HG03439 (cell line): ENCODE measurements at regions not wholly inside any gene's neighbourhood (a gene's known extent, or its start where the extent isn't known, plus 50 kb on each side); places are given as distances from the start of the nearest gene placed in this dataset.
"Not testable (repeated sequence)": the region's sequence is repeated elsewhere in the genome, so short reads cannot be mapped to it uniquely, and the experiment has no call there.

Source experiments
- ATAC-seq: cut with Tn5 transposase; IDR thresholded peaks from one replicate; pipeline ENCODE4 v1.9.1; 2021; ENCODE audit warnings: mild to moderate bottlenecking, moderate library complexity; ENCODE audit not compliant: unreplicated experiment

DNA sequence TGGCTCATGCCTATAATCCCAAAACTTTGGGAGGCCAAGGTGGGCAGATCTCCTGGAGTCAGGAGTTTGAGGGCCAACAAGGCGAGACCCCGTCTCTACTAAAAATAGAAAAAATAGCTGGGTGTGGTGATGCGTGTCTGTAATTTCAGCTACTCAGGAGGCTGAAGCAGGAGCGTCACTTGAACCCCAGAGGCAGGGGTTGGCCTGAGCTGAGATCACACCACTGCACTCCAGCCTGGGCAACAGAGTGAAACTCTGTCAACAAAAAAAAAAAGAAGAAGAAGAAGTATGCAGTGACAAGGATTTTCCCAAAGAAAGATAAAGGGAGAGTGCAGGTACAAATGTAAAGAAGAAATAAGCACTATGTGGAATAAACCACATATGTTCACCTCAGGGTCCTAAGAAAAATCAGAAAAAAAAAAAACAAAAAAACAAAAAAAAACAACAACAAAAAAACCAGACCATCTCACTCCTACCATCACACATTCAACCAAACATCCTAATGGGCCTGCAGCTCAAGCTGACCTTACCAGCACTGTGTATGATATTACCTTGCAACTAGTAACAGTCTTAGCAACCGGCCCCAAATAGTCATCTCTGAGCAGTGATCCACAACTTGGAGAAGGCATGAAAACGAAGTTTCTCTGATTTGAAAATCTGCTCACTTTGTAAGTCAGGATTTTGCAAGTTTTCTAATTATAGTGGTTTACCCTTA lies 296.7 kb upstream of the PROK2 start:
- ATAC-seq = no peak

DNA sequence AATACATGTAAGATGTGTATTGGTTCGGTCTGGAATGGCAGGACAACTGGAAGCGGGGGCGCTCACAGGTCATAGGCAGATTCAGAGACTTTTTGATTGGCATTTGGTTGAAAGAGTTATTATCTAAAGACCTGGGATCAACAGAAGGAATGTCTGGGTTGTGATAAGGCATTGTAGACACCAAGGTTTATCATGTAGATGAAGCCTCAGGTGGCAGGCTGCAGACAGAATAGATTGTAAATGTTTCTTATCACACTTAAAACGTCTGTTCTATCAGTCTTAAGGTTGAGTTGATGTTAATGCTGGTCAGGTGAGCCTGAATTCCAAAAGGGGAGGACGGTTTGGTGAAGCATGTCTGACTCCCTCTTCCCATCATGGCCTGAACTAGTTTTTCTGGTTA lies 295.9 kb upstream of the PROK2 start:
- ATAC-seq = no peak

DNA sequence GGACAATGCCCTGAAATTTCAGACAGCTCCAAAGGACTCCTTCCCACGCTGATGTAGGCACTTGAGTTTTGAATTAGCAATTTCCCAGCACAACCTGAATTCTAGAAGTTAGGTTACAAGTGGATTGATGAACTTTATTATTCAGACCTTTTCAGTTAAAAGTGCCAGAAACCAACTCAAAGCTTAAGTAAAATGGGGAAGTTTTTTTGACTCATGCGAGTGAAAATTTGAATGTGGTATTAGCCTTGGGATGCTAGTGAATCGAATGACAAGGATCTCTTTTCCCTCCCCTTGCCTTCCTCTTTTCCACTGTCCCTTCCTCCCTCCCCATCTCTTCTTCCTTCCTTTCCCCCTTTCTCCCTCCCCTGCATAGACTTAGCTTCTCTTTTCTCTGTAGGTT lies 295.1 kb upstream of the PROK2 start:
- ATAC-seq = no peak

DNA sequence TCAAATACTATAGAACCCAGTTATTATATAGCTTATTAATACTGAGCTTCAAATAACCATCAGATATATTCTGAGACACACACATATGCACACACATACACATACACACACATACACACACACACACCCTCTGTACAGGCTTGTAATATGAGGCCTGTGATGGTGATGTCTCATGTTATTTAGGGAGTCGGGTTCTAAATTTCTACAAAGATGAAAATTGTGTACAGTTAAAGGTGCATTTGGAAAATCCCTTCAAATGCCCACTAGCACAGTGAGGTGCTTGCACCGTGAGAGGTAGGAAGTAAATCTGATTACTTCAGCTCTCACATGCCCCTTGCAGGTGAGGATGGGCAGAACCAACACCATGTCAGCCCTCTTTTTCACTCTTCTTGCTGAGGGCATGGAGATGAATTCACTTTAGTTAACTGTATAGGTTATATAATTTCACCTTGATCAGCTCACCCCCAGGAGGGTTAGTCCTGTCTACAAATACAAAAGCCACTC lies 294.5 kb upstream of the PROK2 start:
- ATAC-seq = no peak

DNA sequence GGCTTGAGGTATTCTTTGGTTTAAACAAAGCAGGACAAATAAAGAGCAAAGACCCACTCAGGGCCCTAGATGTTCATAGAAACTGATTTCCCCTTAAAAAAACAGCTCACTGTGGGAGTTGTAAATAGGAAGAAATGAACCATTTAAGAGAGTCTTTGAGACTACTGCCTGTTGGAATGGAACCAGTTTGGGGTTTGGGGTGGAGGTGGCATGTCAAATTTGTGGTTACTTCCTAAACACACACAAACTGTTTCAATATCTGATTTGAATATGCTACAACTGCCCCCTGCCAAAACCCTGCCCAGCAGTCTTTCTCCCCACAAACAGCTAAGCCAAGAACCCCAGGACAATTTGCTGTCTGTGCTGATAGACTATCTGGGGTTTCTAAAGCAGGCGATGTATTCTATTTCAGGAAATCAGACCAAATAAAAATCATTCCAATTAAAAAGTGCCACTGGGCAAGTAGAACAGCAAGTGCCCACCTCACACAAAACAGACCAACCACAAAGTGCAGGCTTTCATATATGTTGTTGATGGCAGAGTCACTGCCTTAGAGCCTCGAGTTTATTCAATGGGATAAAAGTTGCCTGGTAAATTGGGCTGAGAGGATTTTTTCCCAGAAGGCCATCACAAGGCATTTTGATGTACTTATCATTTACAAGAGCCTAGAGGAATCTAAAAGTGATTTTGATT lies 293.9 kb upstream of the PROK2 start:
- no peak for ATAC-seq

DNA sequence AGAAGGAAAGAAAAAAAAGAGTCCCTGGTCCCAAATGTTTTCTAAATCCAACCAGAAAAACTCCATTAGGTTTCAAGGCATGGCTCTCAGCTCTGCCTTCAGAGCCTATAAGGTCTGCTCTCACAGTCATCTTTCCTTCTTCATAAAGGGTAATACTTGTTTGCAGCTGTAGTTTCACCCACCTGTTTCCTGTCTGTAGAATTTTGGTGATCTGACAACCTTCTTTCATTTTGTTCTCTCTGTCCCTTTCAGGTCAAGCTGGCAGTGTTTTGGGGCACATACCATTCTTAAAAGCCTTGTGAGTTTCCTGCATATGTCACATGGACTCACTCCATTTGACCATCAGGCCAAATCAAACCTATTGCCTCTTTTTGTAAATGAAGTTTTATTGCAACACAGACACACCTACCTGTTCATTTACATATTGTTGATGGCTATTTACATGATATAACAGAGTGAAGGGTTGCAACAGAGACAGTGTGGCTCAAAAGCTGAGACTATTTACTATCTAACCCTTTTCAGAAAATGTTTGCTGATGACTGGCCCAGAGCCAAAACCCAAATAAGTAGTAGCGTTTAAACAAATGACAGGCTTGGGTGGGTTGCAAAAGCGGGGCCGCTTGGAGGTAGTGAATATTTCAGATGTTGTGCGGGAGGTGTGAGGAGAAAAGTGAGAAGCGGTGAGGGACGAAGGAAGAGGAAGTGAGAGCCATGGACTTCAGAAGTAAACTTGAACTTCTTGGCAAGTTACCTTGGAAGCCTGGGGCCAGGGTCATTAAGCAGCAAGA lies 292.7 kb upstream of the PROK2 start:
- ATAC-seq = peak; percentile 47

DNA sequence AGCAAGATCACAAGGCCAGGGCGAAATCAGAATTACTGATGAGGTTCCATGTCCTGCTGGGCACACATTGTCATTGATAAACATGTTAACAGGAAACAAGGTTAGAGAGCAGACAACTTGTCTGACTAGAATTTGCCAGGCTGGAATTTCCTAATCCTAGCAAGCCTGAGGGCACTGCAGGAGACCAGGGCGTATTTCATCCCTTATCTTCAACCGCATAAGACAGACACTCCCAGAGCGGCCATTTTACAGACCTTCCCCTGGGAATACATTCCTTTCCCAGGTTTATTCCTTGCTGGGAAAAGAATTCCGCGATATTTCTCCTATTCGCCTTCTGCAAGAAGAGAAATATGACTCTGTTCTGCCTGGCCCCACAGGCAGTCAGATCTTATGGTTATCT lies 290.9 kb upstream of the PROK2 start:
- not testable (repeated sequence) for ATAC-seq

DNA sequence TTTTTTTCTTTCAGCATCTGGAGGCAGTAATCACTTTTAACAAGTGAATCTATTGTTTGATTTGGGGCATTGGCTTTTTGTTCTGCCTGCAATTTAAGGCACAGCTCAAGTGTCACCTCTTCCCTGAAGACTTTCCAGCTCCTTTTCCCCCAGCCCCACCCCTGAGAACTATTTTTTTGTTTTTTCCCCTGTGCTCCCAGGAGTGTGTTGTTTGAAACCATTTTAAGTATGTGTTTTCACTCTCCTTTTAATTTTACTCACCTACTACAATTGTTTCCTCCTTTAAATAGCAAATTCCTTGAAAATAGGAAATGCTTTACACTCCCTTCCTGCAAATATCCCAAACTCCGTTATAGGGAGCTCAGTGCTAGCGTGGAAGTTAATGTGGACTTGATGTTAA lies 286.7 kb upstream of the PROK2 start:
- ATAC-seq = no peak

DNA sequence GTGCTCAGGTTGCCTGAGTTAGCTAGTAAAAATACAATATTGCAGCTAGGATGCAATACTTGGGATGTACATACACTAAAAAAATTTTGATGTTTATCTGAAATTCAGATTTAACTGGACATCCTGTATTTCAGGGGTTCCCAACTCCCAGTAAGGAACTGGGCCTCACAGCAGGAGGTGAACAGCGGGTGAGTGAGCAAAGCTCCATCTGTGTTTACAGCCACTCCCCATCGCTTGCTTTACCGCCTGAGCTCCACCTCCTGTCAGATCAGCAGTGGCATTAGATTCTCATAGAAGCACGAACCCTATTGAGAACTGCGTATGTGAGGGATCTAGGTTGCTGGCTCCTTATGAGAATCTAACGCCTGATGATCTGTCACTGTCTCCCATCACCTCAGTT lies 285.1 kb upstream of the PROK2 start:
- ATAC-seq = no peak

DNA sequence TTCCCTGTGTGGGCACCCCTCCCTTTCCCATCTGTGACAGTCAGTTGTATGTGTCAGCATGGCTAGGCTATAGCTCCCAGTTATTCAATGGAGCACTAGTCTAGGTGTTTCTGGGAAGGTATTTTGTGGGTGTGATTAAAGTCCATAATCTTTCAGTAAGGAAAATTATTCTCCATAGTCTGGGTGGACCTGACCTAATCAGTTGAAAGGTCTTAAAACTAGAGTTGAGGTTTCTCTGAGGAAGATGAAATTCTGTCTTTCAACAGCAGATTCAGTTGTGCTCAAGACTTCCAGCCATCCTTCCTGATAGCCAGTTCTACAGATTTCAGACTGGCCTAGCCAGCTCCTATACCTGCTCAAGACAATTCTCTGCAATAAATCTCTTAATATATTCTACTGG lies 284.6 kb upstream of the PROK2 start:
- no peak for ATAC-seq

DNA sequence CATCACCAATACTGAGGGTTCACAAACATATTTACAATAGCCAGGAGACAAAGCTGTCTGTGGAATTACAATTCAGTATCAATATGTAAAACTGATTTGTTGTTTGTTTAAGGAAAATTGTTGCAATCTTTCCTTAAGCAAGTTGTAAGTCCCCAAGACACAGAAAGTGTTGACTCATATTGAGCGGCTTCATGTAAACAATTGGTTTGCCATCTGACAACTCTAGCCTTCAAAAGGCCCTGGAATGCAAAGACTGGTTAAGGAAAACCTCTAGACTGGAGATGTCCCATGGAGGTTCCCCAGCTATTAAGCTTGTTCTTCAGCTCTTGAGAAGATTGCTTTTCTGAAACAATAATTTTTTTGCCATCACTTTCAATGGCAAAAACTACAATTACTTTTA lies 283.7 kb upstream of the PROK2 start:
- ATAC-seq = no peak

DNA sequence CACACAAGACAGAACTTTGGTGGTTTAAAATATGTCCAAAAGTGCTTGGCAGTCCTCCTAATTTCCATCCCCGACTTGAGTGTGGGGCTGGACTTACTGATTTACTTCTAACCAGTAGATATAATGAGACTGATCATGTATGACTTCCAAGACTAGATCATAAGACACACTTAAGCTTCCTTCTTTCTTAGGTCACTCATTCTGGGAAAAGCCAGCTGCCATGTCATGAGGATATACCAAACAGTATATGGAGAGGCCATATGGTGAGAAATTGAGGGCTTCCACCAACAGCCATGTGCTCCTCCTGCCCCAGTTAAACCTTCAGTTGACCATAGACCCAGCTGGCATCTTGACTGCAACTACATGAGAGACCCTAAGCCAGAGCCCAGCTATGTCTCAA lies 282.8 kb upstream of the PROK2 start:
- ATAC-seq = no peak

DNA sequence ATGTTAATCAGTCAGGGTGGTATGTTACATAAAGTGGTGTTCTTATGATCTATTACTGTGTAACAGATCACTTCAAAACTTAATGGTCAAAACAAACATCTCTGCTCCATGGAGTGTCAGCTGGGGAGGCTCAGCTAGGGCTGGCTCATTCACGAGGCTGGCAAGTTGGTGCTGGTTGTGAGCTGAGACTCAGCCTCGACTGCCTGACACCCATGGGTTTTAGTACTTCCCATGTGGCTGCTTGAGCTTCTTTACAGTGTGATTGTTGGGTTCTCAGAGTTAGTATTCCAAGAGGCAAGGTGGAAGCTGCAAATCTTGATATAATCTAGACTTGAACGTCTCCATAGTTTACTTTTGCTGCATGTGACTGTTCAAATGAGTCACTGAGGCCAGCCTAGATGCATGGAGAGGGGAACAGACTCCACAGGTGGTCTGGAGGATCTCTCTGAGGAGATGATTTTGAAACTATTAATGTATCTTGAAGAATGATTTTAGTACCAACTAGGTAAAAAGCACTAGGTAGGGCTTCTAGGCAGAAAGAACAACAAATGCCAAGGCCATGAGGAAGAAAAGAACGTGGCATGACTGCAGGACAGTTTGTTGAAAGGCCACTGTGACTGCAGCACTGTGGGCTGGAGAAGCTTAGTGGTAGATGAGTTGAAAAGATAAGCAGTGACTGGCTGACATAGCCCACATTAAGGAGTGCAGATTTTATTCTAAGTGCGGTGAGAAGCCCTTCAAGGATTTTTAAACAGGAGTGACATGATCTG lies 281.1 kb upstream of the PROK2 start:
- ATAC-seq = no peak

DNA sequence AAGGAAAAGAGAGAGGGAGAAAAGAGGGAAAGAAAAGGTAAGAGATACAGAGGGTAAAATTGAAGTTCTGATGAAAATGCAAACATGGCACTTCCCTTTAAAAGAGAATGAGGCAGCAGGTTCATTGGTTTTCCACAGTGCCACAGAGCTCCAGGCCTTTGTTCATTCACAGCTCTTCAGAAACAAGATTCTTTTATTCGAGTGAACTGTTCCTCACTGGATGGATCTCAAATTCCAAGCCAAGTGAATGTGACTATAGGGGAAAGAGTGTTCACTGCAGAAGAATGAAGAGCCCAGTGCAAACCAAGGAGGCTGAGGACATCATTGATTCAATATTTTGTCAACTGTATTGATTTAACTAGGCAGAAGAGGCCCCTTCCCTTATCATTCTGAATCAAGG lies 280.3 kb upstream of the PROK2 start:
- no peak for ATAC-seq

DNA sequence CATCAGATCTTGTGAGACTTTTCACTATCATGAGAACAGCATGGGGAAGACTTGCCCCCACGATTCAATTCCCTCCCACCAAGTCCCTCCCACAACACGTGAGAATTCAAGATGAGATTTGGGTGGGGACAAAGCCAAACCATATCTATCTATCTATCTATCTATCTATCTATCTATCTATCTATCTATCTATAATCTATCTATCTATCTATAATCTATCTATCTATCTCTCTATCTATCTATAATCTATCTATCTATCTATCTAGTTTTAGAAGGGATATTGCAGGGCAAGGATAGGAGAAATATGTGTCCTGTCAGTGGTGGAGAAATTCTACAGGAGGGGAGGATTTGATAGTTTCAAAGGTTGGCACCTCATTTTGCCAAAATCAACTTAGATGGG lies 279.8 kb upstream of the PROK2 start:
- ATAC-seq = not testable (repeated sequence)

DNA sequence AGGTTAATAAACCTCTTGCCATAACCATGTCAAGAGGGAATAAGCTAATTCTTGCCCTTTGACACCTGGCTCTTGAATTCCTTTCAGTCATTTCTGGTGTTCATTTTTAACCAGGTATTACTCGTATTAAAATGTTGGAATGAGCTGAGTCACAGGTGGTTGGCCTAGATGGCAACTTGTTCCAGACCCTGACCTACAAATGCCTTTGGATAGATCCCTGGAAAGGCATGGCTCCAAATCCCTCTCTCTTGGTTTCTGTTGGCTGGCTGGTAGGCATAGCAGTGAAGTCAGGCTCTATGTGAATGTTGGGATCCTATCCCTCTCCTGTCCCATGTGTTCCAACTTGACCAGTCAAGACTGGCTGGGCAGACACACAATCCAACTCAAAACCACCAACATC lies 277.1 kb upstream of the PROK2 start:
- ATAC-seq = no peak

DNA sequence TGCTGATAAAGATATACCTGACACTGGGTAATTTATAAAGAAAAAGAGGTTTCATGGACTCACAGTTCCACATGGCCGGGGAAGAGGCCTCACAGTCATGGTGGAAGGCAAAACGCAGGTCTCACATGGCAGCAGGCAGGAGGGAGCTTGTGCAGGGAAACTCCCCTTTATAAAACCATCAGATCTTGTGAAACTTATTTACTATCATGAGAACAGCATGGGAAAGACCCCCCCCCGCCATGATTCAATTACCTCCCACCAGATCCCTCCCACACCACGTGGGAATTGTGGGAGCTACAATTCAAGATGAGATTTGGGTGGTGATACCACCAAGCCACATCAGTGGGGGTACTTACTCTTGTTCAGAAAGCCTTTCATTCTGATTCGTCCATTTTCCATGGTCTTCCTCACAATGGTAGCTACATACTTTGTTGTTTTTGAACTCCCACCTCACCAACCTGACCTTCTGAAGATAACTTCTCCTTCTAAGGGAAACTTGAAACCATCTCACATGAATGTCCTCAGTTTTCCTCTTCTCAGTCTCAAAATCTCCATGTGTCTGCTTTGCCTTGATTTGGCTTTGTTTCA lies 275.6 kb upstream of the PROK2 start:
- no peak for ATAC-seq

DNA sequence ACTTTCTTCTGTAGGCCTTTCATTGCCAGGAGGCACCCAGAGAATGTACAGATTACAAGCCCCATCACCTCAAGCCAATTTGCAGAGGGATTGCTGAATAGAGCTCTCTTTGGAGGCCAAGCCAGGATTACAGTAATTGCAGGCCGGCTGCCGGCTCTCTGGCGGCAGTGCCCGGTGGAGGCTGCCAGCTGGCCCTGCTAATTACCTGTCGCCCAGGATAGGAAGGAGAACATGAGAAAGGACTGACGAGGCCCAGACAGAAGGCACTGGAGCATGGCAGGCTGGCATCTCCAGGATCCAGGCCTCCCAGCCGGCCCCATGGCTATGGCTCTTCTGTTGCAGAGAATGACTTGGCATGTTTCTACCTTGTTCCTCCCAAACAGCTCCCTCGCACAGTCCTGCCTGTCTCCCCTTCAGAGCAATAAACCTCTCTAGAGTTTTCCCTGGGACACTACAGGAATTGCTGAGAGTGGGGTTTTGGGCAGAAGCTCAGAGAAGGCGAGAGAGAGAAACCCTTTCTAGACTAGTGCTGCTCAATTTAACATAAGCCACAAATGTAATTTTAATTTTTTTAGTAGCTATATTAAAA lies 273.6 kb upstream of the PROK2 start:
- no peak for ATAC-seq

DNA sequence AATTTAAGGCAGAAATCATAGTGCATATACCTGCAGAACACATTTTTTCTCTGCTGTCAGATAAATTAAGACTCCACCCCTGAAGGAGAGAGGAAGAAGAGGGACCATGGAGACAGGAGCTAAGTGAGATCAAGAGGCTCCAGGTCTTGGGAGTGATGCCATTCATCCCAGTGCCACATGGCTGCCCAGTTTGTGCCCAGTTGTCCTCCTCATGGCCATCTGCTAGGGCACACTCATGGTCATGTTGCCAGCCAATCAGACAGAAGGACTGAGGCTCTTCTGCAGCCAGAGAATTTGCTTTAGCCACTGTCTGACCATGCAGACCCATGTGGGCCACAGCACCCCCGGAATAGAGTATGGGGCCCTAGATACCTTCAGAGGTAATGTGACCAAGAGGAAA lies 270.5 kb upstream of the PROK2 start:
- no peak for ATAC-seq

DNA sequence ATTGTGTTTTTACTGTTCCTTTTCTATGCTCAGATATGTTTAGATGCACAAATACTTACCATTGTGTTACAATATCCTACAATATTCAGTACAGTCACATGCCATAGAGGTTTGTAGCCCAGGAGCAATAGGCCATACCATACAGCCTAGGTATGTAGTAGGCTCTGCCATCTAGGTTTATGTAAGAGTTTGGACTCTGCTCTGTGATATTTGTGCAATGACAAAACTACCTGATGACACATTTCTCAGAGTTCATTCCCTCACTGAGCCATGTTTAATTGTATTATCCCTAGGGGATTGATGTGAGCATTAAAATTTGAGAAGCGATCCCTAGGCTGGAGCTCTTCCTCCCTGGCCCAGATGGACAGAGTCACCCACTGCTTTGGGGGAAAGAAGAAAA lies 270.0 kb upstream of the PROK2 start:
- no peak for ATAC-seq
